ENCODE measurements at regions not wholly inside any gene's neighbourhood (a gene's known extent, or its start where the extent isn't known, plus 50 kb on each side); places are given as distances from the start of the nearest gene placed in this dataset.

DNA sequence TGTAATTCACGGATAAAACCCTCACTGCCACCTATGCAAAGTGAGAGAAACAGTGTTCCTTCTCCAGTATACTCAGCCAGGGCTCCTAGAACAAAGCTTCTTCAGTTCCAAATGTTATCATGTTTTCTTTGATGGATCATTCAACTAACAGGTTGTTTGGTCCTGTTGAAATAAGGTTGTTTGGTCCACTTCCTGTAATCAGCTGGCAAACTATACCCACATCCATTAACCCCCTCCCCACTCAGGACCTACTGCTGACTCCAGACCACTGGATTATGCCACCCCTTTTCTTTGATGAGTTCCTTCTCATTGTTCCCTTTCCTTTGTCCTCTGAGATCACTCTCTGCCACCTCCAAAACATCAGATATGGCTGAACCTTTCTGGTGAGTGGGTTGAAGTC lies 267.7 kb upstream of the USP25 start:
- TF ChIP-seq, protein P1, sequence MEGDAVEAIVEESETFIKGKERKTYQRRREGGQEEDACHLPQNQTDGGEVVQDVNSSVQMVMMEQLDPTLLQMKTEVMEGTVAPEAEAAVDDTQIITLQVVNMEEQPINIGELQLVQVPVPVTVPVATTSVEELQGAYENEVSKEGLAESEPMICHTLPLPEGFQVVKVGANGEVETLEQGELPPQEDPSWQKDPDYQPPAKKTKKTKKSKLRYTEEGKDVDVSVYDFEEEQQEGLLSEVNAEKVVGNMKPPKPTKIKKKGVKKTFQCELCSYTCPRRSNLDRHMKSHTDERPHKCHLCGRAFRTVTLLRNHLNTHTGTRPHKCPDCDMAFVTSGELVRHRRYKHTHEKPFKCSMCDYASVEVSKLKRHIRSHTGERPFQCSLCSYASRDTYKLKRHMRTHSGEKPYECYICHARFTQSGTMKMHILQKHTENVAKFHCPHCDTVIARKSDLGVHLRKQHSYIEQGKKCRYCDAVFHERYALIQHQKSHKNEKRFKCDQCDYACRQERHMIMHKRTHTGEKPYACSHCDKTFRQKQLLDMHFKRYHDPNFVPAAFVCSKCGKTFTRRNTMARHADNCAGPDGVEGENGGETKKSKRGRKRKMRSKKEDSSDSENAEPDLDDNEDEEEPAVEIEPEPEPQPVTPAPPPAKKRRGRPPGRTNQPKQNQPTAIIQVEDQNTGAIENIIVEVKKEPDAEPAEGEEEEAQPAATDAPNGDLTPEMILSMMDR (IDR thresholded peaks at IDR 0.05; ENCODE audit: insufficient read depth, low read depth, low read length) = no peak
- no peak for TF ChIP-seq EZH2 (IDR thresholded peaks at IDR 0.05; ENCODE audit: insufficient read depth, low read length)

All from astrocyte (in vitro differentiated cells and primary cell).